Memory B cell (primary cell): ENCODE measurements at regions not wholly inside any gene's neighbourhood (a gene's known extent, or its start where the extent isn't known, plus 50 kb on each side); places are given as distances from the start of the nearest gene placed in this dataset.

Source experiments
- ATAC-seq: fragments of 150-1000 bp; cut with Tn5 transposase; 2 replicates; pipeline ENCODE4 v1.10.0; 2021; ENCODE audit warnings: low read depth, mild to moderate bottlenecking, moderate library complexity
- DNase-seq, 2 donors: peaks; one replicate each; pipeline ENCODE4 v3.0.0; 2022; ENCODE audit warnings: low spot score in 2 of 2
- H3K27ac Mint-ChIP-seq: one replicate; pipeline ENCODE4 v1.8.0; 2022; ENCODE audit warnings: mild to moderate bottlenecking, moderate library complexity, mixed read lengths
- H3K27me3 Mint-ChIP-seq: one replicate; pipeline ENCODE4 v1.8.0; 2022; ENCODE audit warnings: mixed read lengths
- H3K36me3 Mint-ChIP-seq: one replicate; pipeline ENCODE4 v1.8.0; 2022; ENCODE audit warnings: mild to moderate bottlenecking, mixed read lengths
- H3K4me1 Mint-ChIP-seq: one replicate; pipeline ENCODE4 v1.8.0; 2022; ENCODE audit warnings: mixed read lengths
- H3K4me3 Mint-ChIP-seq: one replicate; pipeline ENCODE4 v1.8.0; 2022; ENCODE audit warnings: mild to moderate bottlenecking, moderate library complexity, mixed read lengths
- H3K9me3 Mint-ChIP-seq: one replicate; pipeline ENCODE4 v1.8.0; 2022; ENCODE audit warnings: mixed read lengths

GRCh38 chr1:185681034-185681633 is 53.1 kb upstream of the HMCN1 start:
- Mint-ChIP-seq H3K9me3 (no peaks in the 10 kb centered on the region), H3K4me1 (peaks cover 19% of the 10 kb centered on the region), H3K27ac (no peak overlapping the region), H3K36me3 (no peaks in the 10 kb centered on the region), H3K4me3 (peak overlapping the region; percentile 43), H3K27me3 (no peaks in the 10 kb centered on the region)
- peak in 1 of 2 donors; percentile 14 for DNase-seq
- ATAC-seq: peak; percentile 71

GRCh38 chr1:185680453-185680852 is 53.7 kb upstream of the HMCN1 start:
- Mint-ChIP-seq H3K36me3 (no peaks in the 10 kb centered on the region), H3K4me3 (peak overlapping the region; percentile 41), H3K4me1 (peaks cover 19% of the 10 kb centered on the region), H3K27ac (peak overlapping the region; percentile 22), H3K9me3 (no peaks in the 10 kb centered on the region), H3K27me3 (no peaks in the 10 kb centered on the region)
- peak; percentile 88 for ATAC-seq
- DNase-seq: no peak

- H3K36me3 Mint-ChIP-seq: no peaks in the 10 kb centered on the region
- peaks cover 25% of the 10 kb centered on the region for H3K4me1 Mint-ChIP-seq
- ATAC-seq: no peak
- H3K27me3 Mint-ChIP-seq: no peaks in the 10 kb centered on the region
- H3K27ac Mint-ChIP-seq: no peak overlapping the region
- no peak overlapping the region for H3K4me3 Mint-ChIP-seq
- no peak for DNase-seq
- H3K9me3 Mint-ChIP-seq: no peaks in the 10 kb centered on the region
Measured at GRCh38 chr1:185679220-185679619, 55.0 kb upstream of the HMCN1 start.

DNA sequence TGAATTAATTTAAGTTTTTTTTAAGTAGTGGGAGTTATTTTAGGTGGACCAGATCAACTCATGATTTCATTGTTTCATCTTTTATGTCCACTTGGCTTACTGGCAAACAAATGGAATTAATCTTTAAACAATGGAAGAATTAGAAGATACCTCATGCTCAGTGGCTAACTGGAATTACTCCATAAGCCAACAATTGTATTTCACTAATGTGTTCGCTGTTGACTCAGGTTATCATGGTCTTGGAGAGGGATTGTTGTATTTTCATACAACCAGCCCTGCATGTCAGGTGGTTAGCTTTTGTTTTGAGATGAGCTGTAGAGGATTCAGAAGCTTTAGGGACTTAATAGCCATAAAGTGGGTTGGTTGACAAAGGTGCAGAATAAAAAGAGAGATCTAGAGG is 57.2 kb upstream of the HMCN1 start:
- Mint-ChIP-seq H3K4me1 (peaks cover 37% of the 10 kb centered on the region), H3K4me3 (no peak overlapping the region), H3K27ac (no peak overlapping the region), H3K27me3 (no peaks in the 10 kb centered on the region), H3K9me3 (peaks cover 2% of the 10 kb centered on the region), H3K36me3 (no peaks in the 10 kb centered on the region)
- DNase-seq (no peak), ATAC-seq (no peak)

- Mint-ChIP-seq H3K27ac (peak overlapping the region; percentile 62), H3K4me1 (peaks cover 25% of the 10 kb centered on the region), H3K4me3 (peak overlapping the region; percentile 67), H3K27me3 (no peaks in the 10 kb centered on the region), H3K9me3 (peaks cover 2% of the 10 kb centered on the region), H3K36me3 (no peaks in the 10 kb centered on the region)
- peak in 1 of 2 donors; percentile 11 for DNase-seq
- peak; percentile 80 for ATAC-seq
Measured at GRCh38 chr1:185674201-185674600, 60.0 kb upstream of the HMCN1 start.

DNA sequence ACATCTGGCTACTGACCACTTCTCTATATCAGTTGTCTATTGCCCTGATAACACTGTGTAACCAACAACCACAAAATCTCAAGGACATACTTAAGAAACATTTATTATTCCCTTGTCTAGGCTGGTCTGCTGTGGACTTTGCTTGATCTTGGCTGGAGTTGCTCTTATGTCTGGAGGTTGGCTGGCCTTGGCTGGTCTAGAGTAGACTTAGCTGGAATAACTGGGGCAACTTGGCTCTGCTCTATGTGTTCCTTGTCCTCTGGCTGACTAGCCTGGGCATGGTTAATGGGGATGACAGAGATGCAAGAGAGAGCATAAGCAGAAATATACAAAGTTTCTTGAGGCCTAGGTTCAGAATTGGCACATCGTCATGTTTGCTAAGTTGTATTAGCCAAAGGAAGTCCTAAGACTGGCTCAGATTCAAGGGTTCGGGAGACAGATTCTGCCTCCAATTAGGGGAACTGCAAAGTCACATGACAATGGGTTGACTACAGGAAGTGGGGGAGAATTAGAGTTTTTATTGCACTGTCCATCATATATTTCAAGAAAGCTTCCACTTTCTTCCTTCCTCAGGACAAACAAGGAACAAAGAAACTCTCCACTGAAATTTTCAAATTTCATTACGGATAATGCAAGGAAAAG is 61.4 kb upstream of the HMCN1 start:
- peaks cover 2% of the 10 kb centered on the region for H3K9me3 Mint-ChIP-seq
- H3K4me3 Mint-ChIP-seq: peak overlapping the region; percentile 6
- H3K4me1 Mint-ChIP-seq: peaks cover 26% of the 10 kb centered on the region
- DNase-seq (no peak), ATAC-seq (no peak)
- no peaks in the 10 kb centered on the region for H3K36me3 Mint-ChIP-seq
- H3K27ac Mint-ChIP-seq: peak overlapping the region; percentile 52
- no peaks in the 10 kb centered on the region for H3K27me3 Mint-ChIP-seq

DNA sequence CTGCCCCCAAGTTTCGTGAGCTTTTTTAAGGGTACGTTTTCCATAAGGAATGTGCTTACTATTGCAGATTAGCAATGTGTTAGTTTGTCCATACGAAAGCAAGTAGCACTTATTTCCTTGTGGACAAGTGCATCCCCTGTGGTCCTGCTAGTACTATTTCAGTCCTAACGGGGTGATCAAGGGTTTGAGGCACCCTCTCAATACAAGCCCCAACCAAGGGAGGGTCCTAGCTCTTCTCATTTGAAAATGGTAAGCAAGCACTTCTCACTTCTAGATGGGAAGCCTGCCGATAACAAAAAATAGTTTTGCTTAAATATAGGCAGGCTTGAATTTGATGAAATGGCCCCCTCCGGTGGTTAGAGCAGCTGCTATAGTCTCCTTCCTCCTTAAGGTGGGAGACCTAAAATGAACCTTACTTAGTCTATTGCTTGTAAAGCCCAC is 64.0 kb upstream of the HMCN1 start:
- DNase-seq: peak; percentile 25 to 42
- no peak overlapping the region for H3K4me3 Mint-ChIP-seq
- H3K36me3 Mint-ChIP-seq: no peaks in the 10 kb centered on the region
- peaks cover 2% of the 10 kb centered on the region for H3K9me3 Mint-ChIP-seq
- no peaks in the 10 kb centered on the region for H3K27me3 Mint-ChIP-seq
- no peak overlapping the region for H3K27ac Mint-ChIP-seq
- ATAC-seq: peak; percentile 79
- peaks cover 23% of the 10 kb centered on the region for H3K4me1 Mint-ChIP-seq

DNA sequence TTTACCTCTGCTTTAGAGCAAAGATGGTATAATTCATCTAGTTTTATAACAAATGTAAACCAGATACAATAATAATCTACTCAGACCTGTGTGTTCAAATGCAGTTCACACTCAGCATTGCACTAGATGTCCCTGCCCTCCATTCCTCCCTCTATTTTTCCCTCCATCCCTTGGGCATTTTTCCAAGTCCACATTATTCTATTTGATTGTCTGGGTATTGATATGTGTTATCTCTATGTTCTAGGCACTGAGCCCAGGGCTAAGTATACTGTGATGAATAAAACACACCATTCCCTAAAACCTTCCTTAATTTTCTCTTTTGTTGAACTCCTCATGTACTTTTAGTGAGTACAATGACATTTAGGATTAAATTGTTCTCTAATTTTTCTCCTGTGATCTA is 66.2 kb upstream of the HMCN1 start:
- H3K27me3 Mint-ChIP-seq: no peaks in the 10 kb centered on the region
- no peak overlapping the region for H3K27ac Mint-ChIP-seq
- ATAC-seq: no peak

GRCh38 chr1:185666582-185666981 is 67.6 kb upstream of the HMCN1 start:
- Mint-ChIP-seq H3K9me3 (peaks cover 2% of the 10 kb centered on the region), H3K27me3 (no peaks in the 10 kb centered on the region), H3K36me3 (peaks cover 2% of the 10 kb centered on the region), H3K4me1 (peaks cover 17% of the 10 kb centered on the region), H3K4me3 (no peak overlapping the region), H3K27ac (no peak overlapping the region)
- DNase-seq (no peak), ATAC-seq (no peak)

More for the DNA sequence above, 66.2 kb upstream of the HMCN1 start:
- Mint-ChIP-seq H3K4me1 (peaks cover 16% of the 10 kb centered on the region), H3K4me3 (no peak overlapping the region), H3K9me3 (peaks cover 2% of the 10 kb centered on the region), H3K36me3 (peaks cover 2% of the 10 kb centered on the region)
- no peak for DNase-seq

- no peak overlapping the region for H3K27ac Mint-ChIP-seq
- no peaks in the 10 kb centered on the region for H3K27me3 Mint-ChIP-seq
- H3K36me3 Mint-ChIP-seq: peaks cover 2% of the 10 kb centered on the region
- H3K4me3 Mint-ChIP-seq: no peak overlapping the region
- ATAC-seq (no peak), DNase-seq (no peak)
- peaks cover 2% of the 10 kb centered on the region for H3K9me3 Mint-ChIP-seq
- H3K4me1 Mint-ChIP-seq: peaks cover 11% of the 10 kb centered on the region
Measured at GRCh38 chr1:185663771-185664296, 70.4 kb upstream of the HMCN1 start.

- no peak for ATAC-seq
Measured at GRCh38 chr1:185663332-185663731, 70.9 kb upstream of the HMCN1 start.

DNA sequence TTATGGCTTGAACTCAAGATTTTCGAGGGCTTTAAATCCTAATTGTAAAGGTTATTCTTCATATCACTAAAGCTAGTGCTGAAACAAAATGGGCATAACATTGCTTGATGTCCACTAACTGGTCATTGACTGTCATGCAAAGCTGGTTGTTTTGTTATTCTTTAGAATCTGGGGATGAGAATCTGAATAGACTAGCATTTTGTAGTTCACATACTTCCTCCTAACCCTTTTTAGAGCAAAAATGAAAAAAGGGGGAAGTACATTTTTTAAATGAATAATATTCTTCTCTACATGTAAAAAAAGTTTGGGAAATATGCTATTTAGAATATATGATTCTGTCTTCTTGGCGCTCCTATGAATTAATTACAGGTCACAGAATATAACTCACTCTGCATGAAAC is 72.2 kb upstream of the HMCN1 start:
- H3K9me3 Mint-ChIP-seq: peaks cover 5% of the 10 kb centered on the region
- peaks cover 5% of the 10 kb centered on the region for H3K36me3 Mint-ChIP-seq
- no peak for ATAC-seq
- peaks cover 2% of the 10 kb centered on the region for H3K27me3 Mint-ChIP-seq
- H3K4me3 Mint-ChIP-seq: no peak overlapping the region
- H3K27ac Mint-ChIP-seq: no peak overlapping the region
- no peak for DNase-seq
- peaks cover 10% of the 10 kb centered on the region for H3K4me1 Mint-ChIP-seq

More at GRCh38 chr1:185663332-185663731, 70.9 kb upstream of the HMCN1 start:
- DNase-seq: no peak
- H3K36me3 Mint-ChIP-seq: peaks cover 2% of the 10 kb centered on the region
- no peak overlapping the region for H3K4me3 Mint-ChIP-seq
- H3K4me1 Mint-ChIP-seq: peaks cover 8% of the 10 kb centered on the region
- H3K27me3 Mint-ChIP-seq: no peaks in the 10 kb centered on the region
- peaks cover 2% of the 10 kb centered on the region for H3K9me3 Mint-ChIP-seq
- no peak overlapping the region for H3K27ac Mint-ChIP-seq

DNA sequence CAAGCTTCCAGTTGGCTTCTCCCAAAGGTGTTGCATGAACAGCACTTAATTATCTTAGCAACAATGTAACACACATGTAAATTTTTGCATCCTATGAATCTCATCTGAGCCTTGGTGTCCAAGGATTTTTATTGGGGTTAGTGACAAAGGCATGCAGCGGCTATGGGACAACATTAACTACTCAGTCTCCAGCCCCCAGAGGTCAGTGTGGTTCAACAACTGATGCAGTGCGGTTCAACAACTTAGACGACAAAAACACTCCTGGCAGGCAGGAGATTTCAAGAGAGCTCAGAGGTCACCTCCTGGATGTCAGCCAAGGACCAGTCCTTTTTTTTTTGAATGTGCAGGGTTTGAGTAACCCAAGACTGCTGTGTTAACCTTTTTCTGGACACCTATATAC is 77.5 kb upstream of the HMCN1 start:
- ATAC-seq (no peak), DNase-seq (no peak)
- Mint-ChIP-seq H3K9me3 (peaks cover 2% of the 10 kb centered on the region), H3K27me3 (peaks cover 2% of the 10 kb centered on the region), H3K36me3 (peaks cover 2% of the 10 kb centered on the region), H3K4me1 (peaks cover 2% of the 10 kb centered on the region), H3K27ac (no peak overlapping the region), H3K4me3 (no peak overlapping the region)

DNA sequence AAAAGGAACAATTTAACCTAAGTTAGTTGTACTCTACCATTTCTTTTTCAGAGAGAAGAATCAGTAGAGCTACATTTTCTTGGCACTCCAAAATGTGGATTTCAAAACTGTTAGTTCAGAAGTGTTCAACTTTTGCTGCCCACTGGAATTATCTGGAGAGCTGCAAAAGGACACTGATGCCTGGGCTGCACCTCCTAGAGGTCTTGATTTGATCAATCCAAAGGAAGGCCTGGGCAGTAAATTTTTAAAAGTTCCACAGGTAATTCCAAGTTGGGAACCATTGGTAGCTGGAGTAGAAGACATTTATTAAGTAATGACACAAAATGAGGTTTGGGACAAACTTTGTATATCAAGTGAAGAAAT is 79.3 kb upstream of the HMCN1 start:
- Mint-ChIP-seq H3K4me3 (no peak overlapping the region), H3K27me3 (peaks cover 2% of the 10 kb centered on the region)

More for the DNA sequence above, 79.3 kb upstream of the HMCN1 start:
- Mint-ChIP-seq H3K9me3 (peaks cover 4% of the 10 kb centered on the region), H3K36me3 (peaks cover 2% of the 10 kb centered on the region), H3K27ac (no peak overlapping the region), H3K4me1 (peaks cover 2% of the 10 kb centered on the region)
- ATAC-seq (no peak), DNase-seq (no peak)
